ENCODE measurements at regions not wholly inside any gene's neighbourhood (a gene's known extent, or its start where the extent isn't known, plus 50 kb on each side); places are given as distances from the start of the nearest gene placed in this dataset.

DNA sequence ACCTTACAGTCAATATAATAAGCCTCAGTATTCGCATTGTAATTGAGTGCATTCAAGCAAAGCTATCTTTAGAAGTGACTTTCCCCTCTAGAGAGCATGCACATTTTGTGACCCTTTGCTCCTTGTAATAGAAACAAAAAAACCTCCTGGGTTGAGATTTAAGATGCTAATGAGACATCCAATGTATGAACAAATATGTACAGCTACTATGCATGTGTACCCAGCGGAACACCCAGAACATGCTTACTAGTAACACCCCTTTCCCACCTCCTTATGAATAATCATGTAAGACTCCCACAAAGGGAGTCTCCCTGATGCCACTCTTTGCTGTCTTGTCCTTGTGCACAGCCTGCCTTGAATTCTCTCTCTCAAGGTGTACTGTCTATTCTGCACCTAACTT is 205.5 kb downstream of the PRR32 start:
- H3K27me3 ChIP-seq (ENCODE audit: control insufficient read depth, insufficient read depth, low read length) = no peaks in the 10 kb centered on the region
- TF ChIP-seq RAD21 (IDR thresholded peaks at IDR 0.05; ENCODE audit: low read length) (no peak), RCOR1 (IDR thresholded peaks at IDR 0.05; ENCODE audit: insufficient replicate concordance, low read length) (no peak), CHD1 (IDR thresholded peaks at IDR 0.05; ENCODE audit: low read depth, low read length) (no peak), MAFK (IDR thresholded peaks at IDR 0.05; ENCODE audit: low read depth, low read length) (no peak), SMC3 (IDR thresholded peaks at IDR 0.05; ENCODE audit: low read depth, low read length) (no peak), NFE2L2 (IDR thresholded peaks at IDR 0.05; ENCODE audit: low read depth, low read length) (no peak), MAZ (IDR thresholded peaks at IDR 0.05; ENCODE audit: borderline replicate concordance, low read depth, low read length) (no peak), BHLHE40 (IDR thresholded peaks at IDR 0.05; ENCODE audit: low read depth, low read length) (no peak), FOS (IDR thresholded peaks at IDR 0.05; ENCODE audit: low read depth, low read length) (no peak), POLR2A (IDR thresholded peaks at IDR 0.05; ENCODE audit: low read depth, low read length) (no peak), RFX5 (IDR thresholded peaks at IDR 0.05; ENCODE audit: low read depth, low read length) (no peak), CEBPB (IDR thresholded peaks at IDR 0.05; ENCODE audit: low read depth, low read length) (no peak), MXI1 (IDR thresholded peaks at IDR 0.05; ENCODE audit: borderline replicate concordance, low read depth, low read length) (no peak), ELK1 (IDR thresholded peaks at IDR 0.05; ENCODE audit: borderline replicate concordance, low read depth, low read length) (no peak), USF2 (IDR thresholded peaks at IDR 0.05; ENCODE audit: low read depth, low read length) (no peak)
- TF ChIP-seq, protein P1, sequence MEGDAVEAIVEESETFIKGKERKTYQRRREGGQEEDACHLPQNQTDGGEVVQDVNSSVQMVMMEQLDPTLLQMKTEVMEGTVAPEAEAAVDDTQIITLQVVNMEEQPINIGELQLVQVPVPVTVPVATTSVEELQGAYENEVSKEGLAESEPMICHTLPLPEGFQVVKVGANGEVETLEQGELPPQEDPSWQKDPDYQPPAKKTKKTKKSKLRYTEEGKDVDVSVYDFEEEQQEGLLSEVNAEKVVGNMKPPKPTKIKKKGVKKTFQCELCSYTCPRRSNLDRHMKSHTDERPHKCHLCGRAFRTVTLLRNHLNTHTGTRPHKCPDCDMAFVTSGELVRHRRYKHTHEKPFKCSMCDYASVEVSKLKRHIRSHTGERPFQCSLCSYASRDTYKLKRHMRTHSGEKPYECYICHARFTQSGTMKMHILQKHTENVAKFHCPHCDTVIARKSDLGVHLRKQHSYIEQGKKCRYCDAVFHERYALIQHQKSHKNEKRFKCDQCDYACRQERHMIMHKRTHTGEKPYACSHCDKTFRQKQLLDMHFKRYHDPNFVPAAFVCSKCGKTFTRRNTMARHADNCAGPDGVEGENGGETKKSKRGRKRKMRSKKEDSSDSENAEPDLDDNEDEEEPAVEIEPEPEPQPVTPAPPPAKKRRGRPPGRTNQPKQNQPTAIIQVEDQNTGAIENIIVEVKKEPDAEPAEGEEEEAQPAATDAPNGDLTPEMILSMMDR (conservative IDR thresholded peaks at IDR 0.05; ENCODE audit: low read depth, low read length) = no peak
- H4K20me1 ChIP-seq (ENCODE audit: insufficient read depth, low read length) = no peaks in the 10 kb centered on the region
- CTCF ChIA-PET = no interaction called here
- WGBS, 2 experiments (ENCODE audit: extremely low coverage in 2 of 2, insufficient read length in 1 of 2) = no CpG with 5 or more reads among the region's 2 CpGs
- ATAC-seq (ENCODE audit: low read depth) (no peak), DNase-seq (no peak)
- POLR2A ChIA-PET (ENCODE audit: unreplicated experiment) = no interaction called here
- no peak overlapping the region for H2BK15ac ChIP-seq (ENCODE audit: low read depth, low read length)
- no peak overlapping the region for H2BK5ac ChIP-seq (ENCODE audit: low read depth, low read length, poor library complexity, severe bottlenecking)
- no peak overlapping the region for H3K4ac ChIP-seq (ENCODE audit: low read depth, low read length)
- H2AK5ac ChIP-seq (ENCODE audit: low read depth, low read length) = no peak overlapping the region
- H3K9ac ChIP-seq (ENCODE audit: low read depth, low read length) = no peak overlapping the region
- no peak overlapping the region for H4K8ac ChIP-seq (ENCODE audit: low read depth in 2 of 2, low read length in 2 of 2)
- no peaks in the 10 kb centered on the region for H3K9me1 ChIP-seq (ENCODE audit: insufficient read depth, low read length)
- dilution Hi-C loops (cut with HindIII; ENCODE audit: low sequenced_read_pairs, unreplicated experiment) (no loop called here), in situ Hi-C loops (cut with MboI; ENCODE audit: low sequenced_read_pairs) (no loop called here), intact Hi-C loops (cut with micrococcal nuclease) (no loop called here)
- H3K79me1 ChIP-seq (ENCODE audit: low read depth in 1 of 2, low read length in 2 of 2) = no peaks in the 10 kb centered on the region
- no peak overlapping the region for H3K27ac ChIP-seq (ENCODE audit: insufficient read depth, low read length)
- H2AFZ ChIP-seq (replicated peaks; ENCODE audit: low read length, poor library complexity) = no peak overlapping the region
- H2AK9ac ChIP-seq (replicated peaks; ENCODE audit: low read depth, low read length, poor library complexity) = no peak overlapping the region
- no peak overlapping the region for H4K5ac ChIP-seq (ENCODE audit: low read depth, low read length)
- no peak overlapping the region for H3K14ac ChIP-seq (replicated peaks; ENCODE audit: low read depth, low read length)
- BruUV-seq (replicated peaks) = no TSS peak
- H2BK20ac ChIP-seq (ENCODE audit: low read depth, low read length) = no peak overlapping the region
- no peak overlapping the region for H3K23ac ChIP-seq (ENCODE audit: low read depth, low read length)
- H3K9me3 ChIP-seq (ENCODE audit: control insufficient read depth, insufficient read depth, low read length) = no peaks in the 10 kb centered on the region
- no peaks in the 10 kb centered on the region for H3K4me1 ChIP-seq (ENCODE audit: control insufficient read depth, insufficient read depth, low read length)
- no peak overlapping the region for H3K56ac ChIP-seq (ENCODE audit: extremely low read depth, insufficient read depth, low read length)
- H2BK120ac ChIP-seq (ENCODE audit: low read depth, low read length) = no peak overlapping the region
- no peak overlapping the region for H4K91ac ChIP-seq (ENCODE audit: insufficient read depth, low read depth, low read length)
- H3K4me3 ChIP-seq (ENCODE audit: insufficient read depth, low read depth, low read length) = no peak overlapping the region
- H3K36me3 ChIP-seq (ENCODE audit: control insufficient read depth, insufficient read depth, low read length) = no peaks in the 10 kb centered on the region
- no peak overlapping the region for H3K4me2 ChIP-seq (ENCODE audit: low read depth, low read length)
- no peak overlapping the region for H3K18ac ChIP-seq (ENCODE audit: low read depth, low read length)
